Upper lobe of left lung (tissue), 6 donors: ENCODE measurements at regions not wholly inside any gene's neighbourhood (a gene's known extent, or its start where the extent isn't known, plus 50 kb on each side); places are given as distances from the start of the nearest gene placed in this dataset.

Source experiments
- ATAC-seq, 2 donors: fragments of 200-7000 bp; cut with Tn5 transposase; one replicate each; pipeline ENCODE4 v1.9.1; 2022; ENCODE audit warnings: mild to moderate bottlenecking in 2 of 2, moderate library complexity in 2 of 2; ENCODE audit not compliant: low FRiP score in 2 of 2
- DNase-seq, 2 donors: peaks; one replicate each; pipeline ENCODE4 v3.0.0-alpha.2; 2019 to 2020
- H3K27ac ChIP-seq, 4 donors: fragments of 200-600 bp; sonication (generic); one replicate each; pipeline ENCODE4 v1.5.1; 2016 to 2019
- H3K27me3 ChIP-seq, 4 donors: fragments of 200-600 bp; sonication (generic); one replicate each; pipeline ENCODE4 v1.5.1; 2017 to 2019
- H3K36me3 ChIP-seq, 4 donors: fragments of 200-600 bp; sonication (generic); one replicate each; pipeline ENCODE4 v1.5.1; 2016 to 2019
- H3K4me1 ChIP-seq, 4 donors: fragments of 200-600 bp; sonication (generic); one replicate each; pipeline ENCODE4 v1.5.1; 2018 to 2019
- H3K4me3 ChIP-seq, 4 donors: fragments of 200-600 bp; sonication (generic); one replicate each; pipeline ENCODE4 v1.5.1; 2017 to 2019; ENCODE audit warnings: mild to moderate bottlenecking in 2 of 4, moderate library complexity in 1 of 4
- H3K9me3 ChIP-seq, 4 donors: fragments of 200-600 bp; sonication (generic); one replicate each; pipeline ENCODE4 v1.5.1; 2018 to 2019
- EP300 ChIP-seq, 4 donors: sonication (generic); formaldehyde crosslinking; IDR thresholded peaks; one replicate each; pipeline ENCODE4 v1.5.1; 2017; ENCODE audit warnings: antibody characterized with exemption in 4 of 4, control low read depth in 2 of 4
- POLR2A ChIP-seq, 4 donors: fragments of 450-650 bp; IDR thresholded peaks; one replicate each; pipeline ENCODE4 v1.5.1; 2016 to 2017; ENCODE audit warnings: antibody characterized with exemption in 4 of 4, mild to moderate bottlenecking in 2 of 4
- POLR2AphosphoS5 ChIP-seq, 2 donors: sonication (generic); formaldehyde crosslinking; IDR thresholded peaks; one replicate each; pipeline ENCODE4 v1.5.1; 2017; ENCODE audit warnings: antibody characterized with exemption in 2 of 2
- WGBS, 2 donors: methylation state at CpG; one replicate each; pipeline ENCODE4 v1.1.5; 2017 to 2018; 5-methylcytosine and 5-hydroxymethylcytosine counted together
- TF ChIP-seq, protein P1 (sequence below), 6 experiments: fragments of 450-650 bp in 4 of 6; fragments of 200-600 bp in 2 of 6; sonication (generic) in 2 of 6; IDR thresholded peaks; one replicate each; pipeline ENCODE4 v1.5.1; 2016 to 2019; ENCODE audit warnings: antibody characterized with exemption in 6 of 6
- donor health status: DM: no; HTN: no; CAD: no; lungs with moderate emphysema.
- donor health status: DM: no; HTN: yes; CAD: no; lungs with severe emphysema.

DNA sequence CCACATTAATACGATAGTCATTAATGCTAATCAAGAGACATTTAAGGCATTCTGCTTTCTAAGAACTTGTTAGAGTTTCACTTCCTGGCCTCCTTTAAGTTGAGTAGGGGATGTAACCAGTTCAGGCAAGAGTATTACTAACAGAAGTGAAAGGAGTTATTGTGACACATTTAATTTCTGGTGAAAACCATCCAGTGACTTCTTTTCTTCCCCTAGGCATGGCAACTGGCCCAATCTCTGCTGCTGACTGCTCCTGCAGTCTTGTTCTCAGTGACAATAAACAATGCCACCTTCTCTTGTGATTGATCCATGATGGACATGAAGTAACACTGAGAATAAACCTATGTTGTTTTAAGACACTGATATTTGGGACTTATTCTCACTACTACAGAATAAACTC is 130.9 kb upstream of the DEFB112 start:
- H3K4me1 ChIP-seq = no peaks in the 10 kb centered on the region
- DNase-seq (no peak), ATAC-seq (no peak)
- WGBS, 2 donors = 91% methylated on average over 1 of the region's 1 CpG
- no peaks in the 10 kb centered on the region for H3K36me3 ChIP-seq
- H3K27ac ChIP-seq = no peak overlapping the region
- H3K27me3 ChIP-seq = no peaks in the 10 kb centered on the region
- TF ChIP-seq POLR2AphosphoS5 (IDR thresholded peaks at IDR 0.05) (no peak), POLR2A (IDR thresholded peaks at IDR 0.05) (no peak), EP300 (IDR thresholded peaks at IDR 0.05) (no peak)
- TF ChIP-seq, protein P1, sequence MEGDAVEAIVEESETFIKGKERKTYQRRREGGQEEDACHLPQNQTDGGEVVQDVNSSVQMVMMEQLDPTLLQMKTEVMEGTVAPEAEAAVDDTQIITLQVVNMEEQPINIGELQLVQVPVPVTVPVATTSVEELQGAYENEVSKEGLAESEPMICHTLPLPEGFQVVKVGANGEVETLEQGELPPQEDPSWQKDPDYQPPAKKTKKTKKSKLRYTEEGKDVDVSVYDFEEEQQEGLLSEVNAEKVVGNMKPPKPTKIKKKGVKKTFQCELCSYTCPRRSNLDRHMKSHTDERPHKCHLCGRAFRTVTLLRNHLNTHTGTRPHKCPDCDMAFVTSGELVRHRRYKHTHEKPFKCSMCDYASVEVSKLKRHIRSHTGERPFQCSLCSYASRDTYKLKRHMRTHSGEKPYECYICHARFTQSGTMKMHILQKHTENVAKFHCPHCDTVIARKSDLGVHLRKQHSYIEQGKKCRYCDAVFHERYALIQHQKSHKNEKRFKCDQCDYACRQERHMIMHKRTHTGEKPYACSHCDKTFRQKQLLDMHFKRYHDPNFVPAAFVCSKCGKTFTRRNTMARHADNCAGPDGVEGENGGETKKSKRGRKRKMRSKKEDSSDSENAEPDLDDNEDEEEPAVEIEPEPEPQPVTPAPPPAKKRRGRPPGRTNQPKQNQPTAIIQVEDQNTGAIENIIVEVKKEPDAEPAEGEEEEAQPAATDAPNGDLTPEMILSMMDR (IDR thresholded peaks at IDR 0.05) = no peak
- no peak overlapping the region for H3K4me3 ChIP-seq
- no peaks in the 10 kb centered on the region for H3K9me3 ChIP-seq

GRCh38 chr6:50185006-50185405 is 135.3 kb upstream of the DEFB112 start:
- ATAC-seq = no peak
- no peaks in the 10 kb centered on the region for H3K27me3 ChIP-seq
- H3K9me3 ChIP-seq = no peaks in the 10 kb centered on the region
- 28 to 37% methylated on average over 3 of the region's 3 CpGs for WGBS, 2 donors
- TF ChIP-seq, protein P1 (IDR thresholded peaks at IDR 0.05) = peak in 1 of 6 experiments; percentile 6
- TF ChIP-seq POLR2A (IDR thresholded peaks at IDR 0.05) = no peak
- H3K4me3 ChIP-seq = no peak overlapping the region
- DNase-seq = no peak
- H3K27ac ChIP-seq = no peak overlapping the region
- H3K4me1 ChIP-seq = no peaks in the 10 kb centered on the region
- H3K36me3 ChIP-seq = no peaks in the 10 kb centered on the region

DNA sequence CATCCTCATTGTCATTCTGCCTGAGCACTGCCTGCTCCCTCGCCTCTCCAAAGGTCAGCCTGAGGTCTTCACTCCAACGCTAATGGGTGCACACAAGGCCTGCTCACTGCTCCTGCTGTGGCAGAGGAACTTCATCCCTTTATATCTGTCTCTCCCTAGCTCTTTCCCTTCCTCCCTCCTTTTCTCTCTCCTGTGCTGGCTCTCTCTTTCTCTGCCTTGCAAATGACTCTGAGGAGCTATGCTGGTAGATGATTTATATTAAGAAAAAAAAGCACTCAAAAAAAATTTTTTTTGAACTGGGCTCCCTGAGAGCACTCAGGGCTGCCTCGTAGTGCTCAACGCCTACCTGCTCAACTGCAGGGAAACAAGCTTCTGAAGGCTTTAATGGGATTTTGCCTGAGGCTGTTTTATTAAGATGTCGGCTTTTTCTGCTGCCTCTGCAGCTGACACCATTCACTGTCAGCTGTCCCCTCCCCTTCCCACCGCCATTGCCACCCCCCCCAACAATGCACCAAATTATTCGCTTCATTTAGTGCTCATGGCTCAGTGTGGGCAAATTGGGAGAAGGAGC is 137.7 kb upstream of the DEFB112 start:
- 58 to 68% methylated on average over 7 of the region's 7 CpGs for WGBS, 2 donors
- no peaks in the 10 kb centered on the region for H3K4me1 ChIP-seq
- H3K36me3 ChIP-seq = no peaks in the 10 kb centered on the region
- no peaks in the 10 kb centered on the region for H3K27me3 ChIP-seq
- TF ChIP-seq EP300 (IDR thresholded peaks at IDR 0.05) (no peak), POLR2AphosphoS5 (IDR thresholded peaks at IDR 0.05) (no peak), POLR2A (IDR thresholded peaks at IDR 0.05) (no peak)
- TF ChIP-seq, protein P1 (IDR thresholded peaks at IDR 0.05) = no peak
- no peaks in the 10 kb centered on the region for H3K9me3 ChIP-seq
- H3K4me3 ChIP-seq = no peak overlapping the region
- ATAC-seq (no peak), DNase-seq (no peak)
- no peak overlapping the region for H3K27ac ChIP-seq

DNA sequence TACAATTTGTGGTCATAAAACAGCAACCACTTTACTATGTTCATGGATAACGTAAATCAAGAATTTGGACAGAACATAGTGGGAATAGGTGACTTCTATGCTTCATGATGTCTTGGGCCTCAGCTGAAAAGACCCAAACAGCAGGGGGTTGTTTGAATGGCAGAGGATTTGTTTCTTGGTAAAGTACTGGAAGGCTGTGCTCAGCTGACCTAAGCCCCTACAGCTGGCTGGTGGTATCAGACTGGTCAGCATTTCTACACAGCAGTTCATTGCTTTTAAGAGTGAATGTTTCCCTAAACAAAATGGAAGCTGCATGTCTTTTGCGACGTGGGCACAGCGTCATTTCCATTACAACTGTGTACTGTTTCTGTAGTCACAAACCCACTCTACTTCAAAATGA is 148.5 kb upstream of the DEFB112 start:
- ATAC-seq = no peak
- no peak for DNase-seq
- Histone ChIP-seq H3K9me3 (no peaks in the 10 kb centered on the region), H3K36me3 (no peaks in the 10 kb centered on the region), H3K4me1 (no peaks in the 10 kb centered on the region), H3K4me3 (no peak overlapping the region), H3K27ac (no peak overlapping the region), H3K27me3 (no peaks in the 10 kb centered on the region)
- TF ChIP-seq POLR2AphosphoS5 (IDR thresholded peaks at IDR 0.05) = no peak
- TF ChIP-seq, protein P1 (IDR thresholded peaks at IDR 0.05) = no peak
- no peak for TF ChIP-seq EP300 (IDR thresholded peaks at IDR 0.05)
- TF ChIP-seq POLR2A (IDR thresholded peaks at IDR 0.05) = no peak
- WGBS, 2 donors = 87 to 92% methylated on average over 4 of the region's 4 CpGs

- ATAC-seq (no peak), DNase-seq (no peak)
- Histone ChIP-seq H3K27me3 (no peaks in the 10 kb centered on the region), H3K4me3 (no peak overlapping the region), H3K27ac (no peak overlapping the region), H3K36me3 (no peaks in the 10 kb centered on the region), H3K4me1 (no peaks in the 10 kb centered on the region), H3K9me3 (no peaks in the 10 kb centered on the region)
- TF ChIP-seq POLR2AphosphoS5 (IDR thresholded peaks at IDR 0.05) (no peak), EP300 (IDR thresholded peaks at IDR 0.05) (no peak), POLR2A (IDR thresholded peaks at IDR 0.05) (no peak)
- TF ChIP-seq, protein P1 (IDR thresholded peaks at IDR 0.05) = no peak
Observed at GRCh38 chr6:50202766-50203165, 153.0 kb upstream of the DEFB112 start.
